ENCODE measurements at regions not wholly inside any gene's neighbourhood (a gene's known extent, or its start where the extent isn't known, plus 50 kb on each side); places are given as distances from the start of the nearest gene placed in this dataset.
A peak's percentile ranks its signal among the peaks of the same experiment; 100 is the strongest.

GRCh38 chr1:239538239-239538988, 152.0 kb downstream of the CHRM3 start:
- Mint-ChIP-seq H3K9me3 (no peaks in the 10 kb centered on the region), H3K4me1 (peaks cover 25% of the 10 kb centered on the region), H3K27me3 (ENCODE audit: low read depth) (no peaks in the 10 kb centered on the region), H3K4me3 (no peak overlapping the region), H3K36me3 (no peaks in the 10 kb centered on the region), H3K27ac (peak overlapping the region; percentile 22)
- no peak for DNase-seq (ENCODE audit: low spot score in 2 of 2, unreplicated experiment in 2 of 2)
- no peak for TF ChIP-seq CTCF (IDR thresholded peaks at IDR 0.05; ENCODE audit: unreplicated experiment)

- Mint-ChIP-seq H3K4me1 (peaks cover 25% of the 10 kb centered on the region), H3K36me3 (no peaks in the 10 kb centered on the region), H3K4me3 (no peak overlapping the region), H3K27ac (no peak overlapping the region), H3K9me3 (no peaks in the 10 kb centered on the region), H3K27me3 (ENCODE audit: low read depth) (no peaks in the 10 kb centered on the region)
- no peak for TF ChIP-seq CTCF (IDR thresholded peaks at IDR 0.05; ENCODE audit: unreplicated experiment)
- no peak for DNase-seq (ENCODE audit: low spot score in 2 of 2, unreplicated experiment in 2 of 2)
Observed at GRCh38 chr1:239539051-239539450, 152.7 kb downstream of the CHRM3 start.

GRCh38 chr1:239539812-239540211, 153.4 kb downstream of the CHRM3 start:
- no peak for TF ChIP-seq CTCF (IDR thresholded peaks at IDR 0.05; ENCODE audit: unreplicated experiment)
- no peak for DNase-seq (ENCODE audit: low spot score in 2 of 2, unreplicated experiment in 2 of 2)
- no peaks in the 10 kb centered on the region for H3K36me3 Mint-ChIP-seq
- H3K4me1 Mint-ChIP-seq = peaks cover 25% of the 10 kb centered on the region
- H3K27me3 Mint-ChIP-seq (ENCODE audit: low read depth) = no peaks in the 10 kb centered on the region
- no peak overlapping the region for H3K4me3 Mint-ChIP-seq
- H3K27ac Mint-ChIP-seq = no peak overlapping the region
- H3K9me3 Mint-ChIP-seq = no peaks in the 10 kb centered on the region

GRCh38 chr1:239543873-239544272, 157.5 kb downstream of the CHRM3 start:
- TF ChIP-seq CTCF (IDR thresholded peaks at IDR 0.05; ENCODE audit: unreplicated experiment) = no peak
- DNase-seq (ENCODE audit: low spot score in 2 of 2, unreplicated experiment in 2 of 2) = no peak
- H3K4me1 Mint-ChIP-seq = no peaks in the 10 kb centered on the region
- H3K27me3 Mint-ChIP-seq (ENCODE audit: low read depth) = no peaks in the 10 kb centered on the region
- no peak overlapping the region for H3K4me3 Mint-ChIP-seq
- H3K27ac Mint-ChIP-seq = no peak overlapping the region
- peaks cover 4% of the 10 kb centered on the region for H3K36me3 Mint-ChIP-seq
- peaks cover 6% of the 10 kb centered on the region for H3K9me3 Mint-ChIP-seq

- Mint-ChIP-seq H3K9me3 (peaks cover 7% of the 10 kb centered on the region), H3K4me1 (peaks cover 4% of the 10 kb centered on the region), H3K27me3 (ENCODE audit: low read depth) (no peaks in the 10 kb centered on the region), H3K4me3 (no peak overlapping the region), H3K27ac (no peak overlapping the region), H3K36me3 (peaks cover 4% of the 10 kb centered on the region)
- TF ChIP-seq CTCF (IDR thresholded peaks at IDR 0.05; ENCODE audit: unreplicated experiment) = no peak
- DNase-seq (ENCODE audit: low spot score in 2 of 2, unreplicated experiment in 2 of 2) = no peak
Observed at GRCh38 chr1:239545466-239545865, 159.1 kb downstream of the CHRM3 start.

All from mesothelial cell of epicardium (in vitro differentiated cells).